Small intestine (tissue), 7 donors: ENCODE measurements at regions not wholly inside any gene's neighbourhood (a gene's known extent, or its start where the extent isn't known, plus 50 kb on each side); places are given as distances from the start of the nearest gene placed in this dataset.

ENCODE experiments used
- DNase-seq, 2 donors: peaks; one replicate each; pipeline versions ENCODE4 v3.0.0 to v3.0.0-alpha.2; 2013
- FAIRE-seq: peaks from 2 replicates; lab custom pipeline; 2012; peaks lifted over from hg19 to GRCh38; lab: Jason Lieb, UNC
- H3K27ac ChIP-seq, 3 donors: one replicate each; pipeline ENCODE4 v1.5.1; 2013; ENCODE audit warnings: low read length in 2 of 3, mild to moderate bottlenecking in 2 of 3, control low read depth in 1 of 3, inconsistent platforms in 1 of 3, low read depth in 1 of 3, moderate library complexity in 1 of 3
- H3K27me3 ChIP-seq, 3 donors: one replicate each; pipeline ENCODE4 v1.6.1; 2013; ENCODE audit warnings: low read length in 3 of 3, inconsistent platforms in 1 of 3; ENCODE audit not compliant: control insufficient read depth in 3 of 3, insufficient read depth in 3 of 3
- H3K36me3 ChIP-seq, 3 donors: one replicate each; pipeline ENCODE4 v1.6.1; 2013; ENCODE audit warnings: low read length in 3 of 3, inconsistent platforms in 1 of 3, low read depth in 1 of 3, mild to moderate bottlenecking in 1 of 3, moderate library complexity in 1 of 3; ENCODE audit not compliant: control insufficient read depth in 3 of 3, insufficient read depth in 2 of 3
- H3K4me1 ChIP-seq, 3 donors: one replicate each; pipeline ENCODE4 v1.6.1; 2013; ENCODE audit warnings: low read length in 2 of 3, inconsistent platforms in 1 of 3, low read depth in 1 of 3, mild to moderate bottlenecking in 1 of 3, moderate library complexity in 1 of 3; ENCODE audit not compliant: control insufficient read depth in 3 of 3, insufficient read depth in 2 of 3
- H3K4me3 ChIP-seq, 3 donors: one replicate each; pipeline ENCODE4 v1.5.1; 2013; ENCODE audit warnings: low read length in 3 of 3, control low read depth in 1 of 3, inconsistent platforms in 1 of 3, low read depth in 1 of 3, mild to moderate bottlenecking in 1 of 3, moderate library complexity in 1 of 3
- H3K9me3 ChIP-seq, 2 donors: one replicate each; pipeline ENCODE4 v1.6.1; 2013; ENCODE audit warnings: low read depth in 1 of 2, low read length in 1 of 2; ENCODE audit not compliant: control insufficient read depth in 2 of 2, insufficient read depth in 1 of 2
- WGBS, 3 donors: extraction: QIAGEN DNeasy Blood & Tissue Kit; methylation state at CpG; one replicate each; pipeline ENCODE4 v1.1.7; 2013; 5-methylcytosine and 5-hydroxymethylcytosine counted together
- donor health status: healthy with polysubstance abuse.
- donor health status: control.
- donor health status: control.
- donor health status: Bipolar disorder and iron deficiency.
- donor health status: healthy.

DNA sequence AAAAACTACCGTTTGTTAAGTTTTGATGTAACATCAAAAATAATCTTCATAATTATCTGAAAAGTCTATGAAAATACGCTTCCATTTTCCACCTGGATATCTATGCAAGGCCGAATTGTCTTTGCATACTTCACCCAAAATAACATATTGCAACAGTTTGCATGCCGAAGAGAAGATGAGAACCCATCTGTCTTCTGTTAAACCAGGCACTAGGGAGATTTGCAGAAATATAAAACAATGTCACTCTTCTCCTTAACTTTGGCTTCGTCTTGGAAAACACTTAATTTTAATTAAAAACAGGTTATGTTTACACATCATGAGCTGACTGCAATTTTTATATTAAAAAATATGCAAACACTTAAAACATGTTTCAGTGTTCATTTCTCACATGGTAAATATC is 1325.8 kb downstream of the TBC1D22A start:
- no peak for FAIRE-seq
- Histone ChIP-seq H3K4me1 (no peaks in the 10 kb centered on the region), H3K27ac (no peak overlapping the region), H3K27me3 (no peaks in the 10 kb centered on the region), H3K36me3 (no peaks in the 10 kb centered on the region), H3K9me3 (no peaks in the 10 kb centered on the region), H3K4me3 (no peak overlapping the region)
- no peak for DNase-seq
- whole genome bisulfite sequencing, 3 donors, result 85 to 87% (median 86%) methylated on average over 5 of the region's 5 CpGs

DNA sequence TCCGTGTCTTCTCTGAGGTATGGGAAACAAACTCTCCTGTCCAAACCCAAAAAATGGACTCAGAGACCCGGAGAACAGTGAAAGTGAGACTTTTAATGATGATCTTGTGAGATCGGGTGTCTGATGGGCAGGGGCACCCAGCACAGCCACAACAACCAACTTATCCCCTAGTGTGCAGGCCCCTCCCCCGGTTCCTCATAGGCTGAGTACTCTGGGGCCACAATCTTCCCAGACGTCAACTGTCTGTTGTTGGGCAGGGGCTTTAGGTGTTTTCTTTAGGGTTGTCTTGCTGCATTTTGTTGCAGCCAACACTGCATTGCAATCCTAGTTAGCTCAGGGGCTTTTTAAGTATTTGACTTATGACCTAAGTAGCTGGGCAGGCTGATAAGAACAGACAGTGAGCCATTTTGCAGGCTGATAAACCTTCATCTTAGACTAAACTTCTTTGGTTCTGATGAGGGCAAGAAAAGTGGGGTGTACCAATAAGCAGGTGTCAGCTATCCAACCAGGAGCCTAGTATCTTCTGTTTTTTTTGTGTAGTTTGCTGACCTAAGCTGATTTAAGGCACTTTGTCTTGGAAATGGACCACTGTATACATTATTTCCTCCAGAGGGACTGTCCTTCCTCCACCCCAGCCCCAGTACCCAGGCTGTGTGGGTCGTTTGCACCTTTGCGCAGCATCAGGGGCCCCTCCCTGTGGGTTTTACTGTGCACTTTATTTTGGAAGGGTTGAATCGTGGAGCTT is 1323.6 kb downstream of the TBC1D22A start:
- Histone ChIP-seq H3K27me3 (no peaks in the 10 kb centered on the region), H3K4me3 (no peak overlapping the region), H3K9me3 (no peaks in the 10 kb centered on the region), H3K4me1 (no peaks in the 10 kb centered on the region), H3K36me3 (no peaks in the 10 kb centered on the region), H3K27ac (no peak overlapping the region)
- FAIRE-seq (no peak), DNase-seq (no peak)
- WGBS, 3 donors, result 53 to 78% (median 66%) methylated on average over 8 of the region's 8 CpGs

DNA sequence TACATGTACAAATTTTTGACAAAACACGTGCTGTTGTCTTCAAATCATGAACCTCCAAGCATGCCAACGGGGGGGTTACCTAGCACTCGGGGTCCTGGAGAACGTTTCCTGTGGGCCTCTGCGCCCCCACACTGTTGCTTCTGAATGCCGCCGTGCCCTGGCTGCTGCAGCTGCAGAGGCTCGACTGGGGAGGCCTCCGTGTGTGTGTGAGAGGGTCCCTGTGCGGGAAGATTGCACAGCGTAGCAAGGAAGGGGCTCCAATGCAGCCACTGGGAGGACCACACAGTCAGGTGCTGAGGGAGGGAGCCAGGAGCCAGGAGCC is 1322.2 kb downstream of the TBC1D22A start:
- FAIRE-seq (no peak), DNase-seq (no peak)
- Histone ChIP-seq H3K4me3 (no peak overlapping the region), H3K4me1 (no peaks in the 10 kb centered on the region), H3K27ac (no peak overlapping the region), H3K27me3 (peaks cover 0 to 3% (median 0%) of the 10 kb centered on the region in 3 donors), H3K36me3 (no peaks in the 10 kb centered on the region), H3K9me3 (no peaks in the 10 kb centered on the region)
- WGBS, 3 donors, result 67 to 76% (median 71%) methylated on average over 11 of the region's 11 CpGs

DNA sequence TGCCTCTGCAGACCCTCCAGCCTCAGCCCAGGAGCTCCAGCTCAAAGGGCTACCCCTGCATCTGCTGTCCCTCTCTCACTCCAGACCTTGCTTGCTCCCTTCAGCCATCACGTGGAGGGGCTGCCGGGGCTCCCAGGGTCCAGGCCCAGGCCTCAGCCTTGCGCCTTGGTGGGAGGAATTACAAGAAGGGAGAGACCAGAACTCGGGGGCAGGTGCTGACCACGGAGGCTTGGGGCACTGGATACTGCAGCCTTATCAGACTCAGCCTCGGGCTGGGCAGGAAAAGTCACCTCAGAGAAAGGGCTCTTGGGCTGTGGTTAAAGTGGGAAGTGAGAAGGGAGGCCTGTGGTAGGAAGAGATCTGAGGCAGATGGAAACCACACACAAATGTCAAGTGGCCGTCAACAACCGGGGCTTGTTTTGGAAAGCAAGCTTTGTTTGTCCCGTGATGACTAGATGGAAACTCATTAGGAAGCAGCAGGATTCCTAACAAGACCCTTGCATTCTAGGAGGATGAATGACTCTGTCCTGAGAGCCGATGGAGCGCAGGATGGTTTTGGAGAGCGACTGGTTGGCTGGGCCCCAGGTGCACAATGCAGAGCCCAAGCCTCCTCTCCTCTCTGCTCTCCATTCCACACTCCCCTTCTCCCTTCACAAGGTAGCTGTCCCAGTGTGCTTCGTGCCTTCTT is 1321.7 kb downstream of the TBC1D22A start:
- no peak for FAIRE-seq
- no peak for DNase-seq
- H3K4me1 ChIP-seq, result no peaks in the 10 kb centered on the region
- no peak overlapping the region for H3K27ac ChIP-seq
- H3K4me3 ChIP-seq, result no peak overlapping the region
- WGBS, 3 donors, result 50 to 62% (median 53%) methylated on average over 13 of the region's 13 CpGs
- no peaks in the 10 kb centered on the region for H3K36me3 ChIP-seq
- no peaks in the 10 kb centered on the region for H3K9me3 ChIP-seq
- H3K27me3 ChIP-seq, result peaks cover 0 to 3% (median 0%) of the 10 kb centered on the region in 3 donors

DNA sequence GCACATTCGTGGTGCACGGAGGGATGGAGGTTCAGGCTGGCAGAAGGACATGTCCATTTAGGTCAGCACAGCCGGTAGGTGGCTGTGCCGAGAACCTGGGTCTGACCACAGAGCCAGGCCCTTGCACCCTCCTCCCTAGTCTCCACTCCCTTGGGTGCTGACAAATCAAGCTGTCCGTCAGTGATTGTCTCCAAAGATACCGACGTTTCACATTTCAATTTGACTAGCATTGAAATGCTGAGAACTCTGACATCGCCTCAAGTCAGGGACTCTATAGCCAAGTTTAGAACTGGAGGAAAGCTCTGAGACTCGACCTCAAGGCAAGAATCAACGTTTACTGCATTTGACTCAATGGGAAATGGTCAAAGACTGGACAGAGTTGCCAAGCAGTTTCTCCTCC is 1321.1 kb downstream of the TBC1D22A start:
- Histone ChIP-seq H3K36me3 (no peaks in the 10 kb centered on the region), H3K9me3 (no peaks in the 10 kb centered on the region), H3K27me3 (peaks cover 0 to 4% (median 0%) of the 10 kb centered on the region in 3 donors), H3K4me3 (no peak overlapping the region), H3K4me1 (no peaks in the 10 kb centered on the region), H3K27ac (no peak overlapping the region)
- FAIRE-seq (no peak), DNase-seq (no peak)
- WGBS, 3 donors, result 69 to 71% (median 71%) methylated on average over 10 of the region's 10 CpGs

DNA sequence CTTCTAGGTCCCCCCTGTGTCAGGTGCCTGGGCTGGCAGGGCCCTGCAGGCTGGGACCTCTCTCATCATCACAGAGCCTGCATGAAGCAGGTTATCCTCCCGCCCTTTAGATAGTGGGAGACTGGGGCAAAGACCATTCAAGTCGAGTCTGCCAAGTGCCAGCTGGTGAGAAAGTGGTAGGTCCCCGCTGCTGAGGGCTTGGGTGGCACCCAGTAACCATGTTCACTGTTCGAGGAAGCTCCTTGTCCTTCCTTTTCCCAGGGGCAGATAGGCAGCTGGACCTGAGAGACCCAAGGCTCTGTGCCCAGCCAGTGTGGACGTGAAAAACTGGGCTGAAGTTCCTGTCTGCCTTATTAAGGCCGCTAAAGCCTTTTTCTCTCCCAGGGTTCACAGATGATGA is 1319.8 kb downstream of the TBC1D22A start:
- H3K36me3 ChIP-seq, result no peaks in the 10 kb centered on the region

DNA sequence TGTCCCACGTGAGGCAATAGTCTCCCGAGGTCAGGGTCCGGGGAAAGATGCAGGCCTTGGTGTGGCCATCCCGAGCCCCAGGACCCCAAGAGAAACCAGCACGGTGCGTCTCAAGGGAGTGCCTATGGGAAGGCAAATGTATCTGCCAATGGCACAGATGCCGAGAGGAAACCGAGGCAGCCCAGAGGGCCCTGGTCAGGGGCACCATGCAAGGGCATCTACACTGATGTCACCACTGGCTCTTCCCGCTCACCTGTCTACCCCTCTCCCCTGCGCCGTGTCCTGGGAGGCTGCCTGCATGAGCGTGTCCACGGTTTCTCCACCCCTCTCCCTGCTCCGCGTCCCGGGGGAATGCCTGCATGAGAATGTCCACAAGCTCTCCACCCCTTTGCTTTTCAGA is 1318.8 kb downstream of the TBC1D22A start:
- FAIRE-seq (no peak), DNase-seq (no peak)
- Histone ChIP-seq H3K36me3 (no peaks in the 10 kb centered on the region), H3K27me3 (peaks cover 0 to 5% (median 0%) of the 10 kb centered on the region in 3 donors), H3K9me3 (no peaks in the 10 kb centered on the region), H3K27ac (no peak overlapping the region), H3K4me1 (no peaks in the 10 kb centered on the region), H3K4me3 (no peak overlapping the region)
- WGBS, 3 donors, result 77 to 85% (median 82%) methylated on average over 16 of the region's 16 CpGs

More for the DNA sequence above, 1319.8 kb downstream of the TBC1D22A start:
- DNase-seq, result no peak
- Histone ChIP-seq H3K27ac (no peak overlapping the region), H3K4me1 (no peaks in the 10 kb centered on the region), H3K27me3 (peaks cover 0 to 5% (median 0%) of the 10 kb centered on the region in 3 donors), H3K9me3 (no peaks in the 10 kb centered on the region), H3K4me3 (no peak overlapping the region)
- no peak for FAIRE-seq
- 55 to 79% (median 66%) methylated on average over 6 of the region's 6 CpGs for WGBS, 3 donors

DNA sequence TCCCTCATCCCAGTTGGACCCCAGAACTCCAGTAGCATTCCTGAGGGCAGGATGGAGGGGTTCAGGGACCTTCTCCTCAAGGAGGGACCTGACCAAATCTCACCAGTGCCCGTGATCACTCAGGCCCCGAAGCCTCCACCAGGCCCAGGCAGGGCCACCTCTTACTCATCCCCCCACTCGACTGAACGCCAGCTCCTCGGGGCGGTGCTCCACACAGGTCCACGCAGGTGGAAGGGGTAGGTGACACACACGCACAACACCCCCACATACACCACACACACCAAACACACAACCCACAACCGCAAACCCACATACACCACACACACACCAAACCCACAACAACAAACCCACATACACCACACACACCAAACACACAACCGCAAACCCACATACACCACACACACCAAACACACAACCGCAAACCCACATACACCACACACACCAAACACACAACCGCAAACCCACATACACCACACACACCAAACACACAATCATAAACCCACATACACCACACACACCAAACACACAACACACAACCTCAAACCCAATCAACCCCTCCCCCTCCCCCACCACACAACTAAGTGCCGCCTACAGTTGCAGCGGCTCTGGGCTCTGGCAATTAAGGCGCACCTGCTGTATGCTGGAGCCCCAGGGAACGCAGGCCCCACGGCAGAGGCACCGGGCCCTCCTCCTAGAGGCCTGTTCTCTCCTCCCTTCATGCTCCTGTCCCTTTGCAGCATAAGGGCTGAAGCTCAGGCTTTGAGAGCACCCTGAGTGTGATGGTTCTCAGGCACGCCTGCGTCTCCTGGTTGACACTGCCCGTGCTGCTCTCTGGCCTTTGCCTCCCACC is 1318.1 kb downstream of the TBC1D22A start:
- H3K4me1 ChIP-seq, result no peaks in the 10 kb centered on the region
- no peak overlapping the region for H3K4me3 ChIP-seq
- no peaks in the 10 kb centered on the region for H3K9me3 ChIP-seq
- no peaks in the 10 kb centered on the region for H3K36me3 ChIP-seq
- H3K27me3 ChIP-seq, result peaks cover 0 to 5% (median 0%) of the 10 kb centered on the region in 3 donors
- WGBS, 3 donors, result 84 to 89% (median 88%) methylated on average over 21 of the region's 21 CpGs
- FAIRE-seq, result no peak
- no peak overlapping the region for H3K27ac ChIP-seq
- DNase-seq, result no peak
